ENCODE measurements at regions not wholly inside any gene's neighbourhood (a gene's known extent, or its start where the extent isn't known, plus 50 kb on each side); places are given as distances from the start of the nearest gene placed in this dataset.

- no peak for TF ChIP-seq CTCF (conservative IDR thresholded peaks at IDR 0.05)
- no peak for TF ChIP-seq EZH2 (IDR thresholded peaks at IDR 0.05; ENCODE audit: low read depth)
These were observed 107.5 kb upstream of the ENPEP start for GRCh38 chr4:110368409-110368808.
